Left cardiac atrium (tissue), 4 donors: ENCODE measurements at regions not wholly inside any gene's neighbourhood (a gene's known extent, or its start where the extent isn't known, plus 50 kb on each side); places are given as distances from the start of the nearest gene placed in this dataset.
"Not testable (repeated sequence)": the region's sequence is repeated elsewhere in the genome, so short reads cannot be mapped to it uniquely, and the experiment has no call there.

Experiments used
- ATAC-seq, 2 donors: fragments of 200-7000 bp; cut with Tn5 transposase; one replicate each; pipeline ENCODE4 v1.9.1; 2020; ENCODE audit warnings: mild to moderate bottlenecking in 2 of 2, moderate library complexity in 2 of 2
- DNase-seq: peaks from one replicate; pipeline ENCODE4 v3.0.0-alpha.2; 2020
- intact Hi-C, 2 donors: fragments of 100-400 bp; cut with DNase I; formaldehyde crosslinking; loops; one replicate each; pipeline versions ENCODE4 v1.14.1 to v1.15.1; 2022 to 2023
- donor health status: DM: no; HTN: yes; CAD: no.
- donor health status: DM: no; HTN: yes; CAD: no; lungs with severe emphysema.
- donor health status: DM: yes; HTN: yes; CAD: no.
- donor health status: Dilated cardiomyopathy.

- intact Hi-C loops, result no loop called here
- ATAC-seq (no peak), DNase-seq (no peak)
Observed at GRCh38 chr9:13800776-13801175, 513.2 kb downstream of the NFIB start.

GRCh38 chr9:13797701-13798100, 516.2 kb downstream of the NFIB start:
- ATAC-seq, DNase-seq, intact Hi-C loops: not testable (repeated sequence)

GRCh38 chr9:13791816-13792215, 512.3 kb upstream of the MPDZ start:
- no peak for ATAC-seq
- intact Hi-C loops, result no loop called here
- no peak for DNase-seq

GRCh38 chr9:13790055-13790454, 510.6 kb upstream of the MPDZ start:
- no peak for DNase-seq
- ATAC-seq, result no peak
- intact Hi-C loops, result no loop called here

- ATAC-seq, result peak; percentile 82 to 92
- intact Hi-C loops, result no loop called here
- DNase-seq, result no peak
Observed at GRCh38 chr9:13787234-13787833, 507.8 kb upstream of the MPDZ start.

GRCh38 chr9:13786711-13787110, 507.2 kb upstream of the MPDZ start:
- DNase-seq (no peak), ATAC-seq (peak in 1 of 2 donors; percentile 17)
- intact Hi-C loops, result no loop called here

- intact Hi-C loops, result no loop called here
- DNase-seq (peak; percentile 65), ATAC-seq (peak; percentile 58 to 84)
Observed at GRCh38 chr9:13786131-13786530, 506.6 kb upstream of the MPDZ start.

- no peak for DNase-seq
- intact Hi-C loops, result no loop called here
- ATAC-seq, result no peak
Observed at GRCh38 chr9:13779106-13779505, 499.6 kb upstream of the MPDZ start.

GRCh38 chr9:13778631-13779030, 499.1 kb upstream of the MPDZ start:
- ATAC-seq, result no peak
- intact Hi-C loops, result no loop called here
- DNase-seq, result no peak

GRCh38 chr9:13770956-13771355, 491.5 kb upstream of the MPDZ start:
- ATAC-seq (no peak), DNase-seq (no peak)
- intact Hi-C loops, result no loop called here

GRCh38 chr9:13769641-13770040, 490.1 kb upstream of the MPDZ start:
- DNase-seq, result no peak
- intact Hi-C loops, result no loop called here
- no peak for ATAC-seq

- ATAC-seq, result no peak
- intact Hi-C loops, result no loop called here
- DNase-seq, result no peak
Observed at GRCh38 chr9:13769006-13769405, 489.5 kb upstream of the MPDZ start.

GRCh38 chr9:13762209-13762608, 482.7 kb upstream of the MPDZ start:
- intact Hi-C loops, result no loop called here
- ATAC-seq, result no peak
- DNase-seq, result no peak

GRCh38 chr9:13759551-13759950, 480.1 kb upstream of the MPDZ start:
- ATAC-seq (no peak), DNase-seq (no peak)
- intact Hi-C loops, result no loop called here

GRCh38 chr9:13758936-13759335, 479.4 kb upstream of the MPDZ start:
- ATAC-seq (peak; percentile 30 to 76), DNase-seq (peak; percentile 48)
- intact Hi-C loops, result no loop called here

- ATAC-seq (no peak), DNase-seq (no peak)
- intact Hi-C loops, result no loop called here
Observed at GRCh38 chr9:13756943-13757342, 477.5 kb upstream of the MPDZ start.

- intact Hi-C loops, result no loop called here
- no peak for DNase-seq
- ATAC-seq, result no peak
Observed at GRCh38 chr9:13755551-13755950, 476.1 kb upstream of the MPDZ start.

- intact Hi-C loops, result no loop called here
- ATAC-seq (no peak), DNase-seq (no peak)
Observed at GRCh38 chr9:13750639-13751038, 471.1 kb upstream of the MPDZ start.

GRCh38 chr9:13750061-13750460, 470.6 kb upstream of the MPDZ start:
- no peak for DNase-seq
- ATAC-seq, result no peak
- intact Hi-C loops, result no loop called here

- DNase-seq (no peak), ATAC-seq (no peak)
- intact Hi-C loops, result no loop called here
Observed at GRCh38 chr9:13746876-13747275, 467.4 kb upstream of the MPDZ start.

GRCh38 chr9:13744261-13744901, 464.9 kb upstream of the MPDZ start:
- DNase-seq, result no peak
- intact Hi-C loops, result no loop called here
- no peak for ATAC-seq
